Activated CD8-positive, alpha-beta memory T cell treated with anti-CD3 and anti-CD28 coated beads for 48 hours (primary cell): ENCODE measurements at regions not wholly inside any gene's neighbourhood (a gene's known extent, or its start where the extent isn't known, plus 50 kb on each side); places are given as distances from the start of the nearest gene placed in this dataset.

Experiments used
- DNase-seq, 3 experiments: peaks; one replicate each; pipeline ENCODE4 v3.0.0-alpha.2; 2020; ENCODE audit warnings: low read depth in 2 of 3, low spot score in 2 of 3

GRCh38 chr7:22962775-22963350 is 51.1 kb downstream of the HYCC1 start:
- DNase-seq: no peak

- DNase-seq: no peak
Observed at GRCh38 chr7:22958742-22959141, 55.2 kb downstream of the HYCC1 start.

- DNase-seq: no peak
Observed at GRCh38 chr7:22954251-22954650, 59.7 kb downstream of the HYCC1 start.

- DNase-seq: no peak
Observed at GRCh38 chr7:22952306-22953015, 61.5 kb downstream of the HYCC1 start.

- DNase-seq: no peak
Observed at GRCh38 chr7:22949944-22950343, 64.0 kb downstream of the HYCC1 start.

GRCh38 chr7:22949221-22949620 is 64.7 kb downstream of the HYCC1 start:
- no peak for DNase-seq

- no peak for DNase-seq
Observed at GRCh38 chr7:22948770-22949169, 65.2 kb downstream of the HYCC1 start.

GRCh38 chr7:22945584-22945983 is 68.3 kb downstream of the HYCC1 start:
- DNase-seq: no peak

- no peak for DNase-seq
Observed at GRCh38 chr7:22944510-22944909, 69.4 kb downstream of the HYCC1 start.

GRCh38 chr7:22944022-22944421 is 69.9 kb downstream of the HYCC1 start:
- no peak for DNase-seq

GRCh38 chr7:22942191-22942590 is 71.7 kb downstream of the HYCC1 start:
- no peak for DNase-seq

GRCh38 chr7:22939842-22940241 is 74.1 kb downstream of the HYCC1 start:
- DNase-seq: no peak

- no peak for DNase-seq
Observed at GRCh38 chr7:22937946-22938345, 76.0 kb downstream of the HYCC1 start.

GRCh38 chr7:22936246-22936645 is 77.7 kb downstream of the HYCC1 start:
- DNase-seq: no peak

- no peak for DNase-seq
Observed at GRCh38 chr7:22935269-22935668, 78.7 kb downstream of the HYCC1 start.

GRCh38 chr7:22934473-22935065 is 79.4 kb downstream of the HYCC1 start:
- no peak for DNase-seq

- no peak for DNase-seq
Observed at GRCh38 chr7:22934023-22934422, 79.9 kb downstream of the HYCC1 start.

GRCh38 chr7:22932896-22933295 is 81.0 kb downstream of the HYCC1 start:
- DNase-seq: no peak

- DNase-seq: no peak
Observed at GRCh38 chr7:22931011-22931410, 82.9 kb downstream of the HYCC1 start.

- no peak for DNase-seq
Observed at GRCh38 chr7:22922307-22922706, 91.6 kb downstream of the HYCC1 start.

- no peak for DNase-seq
Observed at GRCh38 chr7:22921386-22922086, 92.4 kb downstream of the HYCC1 start.

- no peak for DNase-seq
Observed at GRCh38 chr7:22920672-22921071, 93.3 kb downstream of the HYCC1 start.
